K562 (cell line): ENCODE measurements at regions not wholly inside any gene's neighbourhood (a gene's known extent, or its start where the extent isn't known, plus 50 kb on each side); places are given as distances from the start of the nearest gene placed in this dataset.

ENCODE experiments used
- ATAC-seq: fragments of 200-7000 bp; cut with Tn5 transposase; 3 replicates; pipeline ENCODE4 v1.9.1; 2020; ENCODE audit warnings: moderate library complexity
- BruUV-seq: library from RNA; stranded (reverse); fragments of 400-500 nt; replicated peaks from 2 replicates; lab custom pipeline; 2021; lab: Mats Ljungman, UMichigan
- CTCF ChIA-PET: fragments of 300-600 bp; formaldehyde crosslinking; extraction: SDS; loops from one replicate; lab custom pipeline; 2021; ENCODE audit warnings: low intra/inter-chr PET ratio; lab: Yijun Ruan, JAX
- POLR2A ChIA-PET: fragments of 300-600, 350-650 bp; sonication (Branson Sonifier 250); formaldehyde crosslinking; extraction: SDS; loops from one replicate; lab custom pipeline; 2021; ENCODE audit warnings: antibody characterized with exemption, inconsistent platforms; lab: Yijun Ruan, JAX
- DNase-seq, 4 experiments: peaks; one replicate each; pipeline versions ENCODE4 v3.0.0 to v3.0.0-alpha.2; 2011 to 2018; ENCODE audit warnings: low spot score in 3 of 4, mixed read lengths in 3 of 4; ENCODE audit errors: extremely low read depth in 1 of 4
- FAIRE-seq: peaks from 2 replicates; lab custom pipeline; 2011; peaks lifted over from hg19 to GRCh38; lab: Jason Lieb, UNC
- H2AFZ ChIP-seq: 2 replicates; pipeline ENCODE4 v1.6.0; 2011; ENCODE audit warnings: low read depth, low read length, control low read depth, inconsistent platforms
- H3K27ac ChIP-seq: fragments of 200-600 bp; 3 replicates; pipeline ENCODE4 v1.8.0; 2011; ENCODE audit warnings: low read depth, mild to moderate bottlenecking, control low read depth, inconsistent platforms, low read length, moderate library complexity, mixed read lengths; ENCODE audit errors: extremely low read depth
- H3K27me3 ChIP-seq, 2 experiments: fragments of 300-600 bp in 1 of 2; 2 replicates in 1 of 2; 3 replicates in 1 of 2; pipeline versions ENCODE4 v1.6.0 to v1.8.0; 2011; ENCODE audit warnings: inconsistent platforms in 2 of 2, low read length in 2 of 2, mild to moderate bottlenecking in 1 of 2, mixed read lengths in 1 of 2, moderate library complexity in 1 of 2; ENCODE audit not compliant: control insufficient read depth in 2 of 2, insufficient read depth in 2 of 2
- H3K36me3 ChIP-seq: fragments of 300-600 bp; 3 replicates; pipeline ENCODE4 v1.8.0; 2011; ENCODE audit warnings: mild to moderate bottlenecking, low read length, inconsistent platforms; ENCODE audit not compliant: control insufficient read depth, insufficient read depth
- H3K4me1 ChIP-seq, 2 experiments: fragments of 200-600 bp in 1 of 2; replicated peaks in 1 of 2; 2 replicates in 1 of 2; 3 replicates in 1 of 2; pipeline versions ENCODE4 v1.5.1 to v1.8.0; 2011; ENCODE audit warnings: inconsistent platforms in 2 of 2, low read length in 2 of 2, mild to moderate bottlenecking in 1 of 2, mixed read lengths in 1 of 2, moderate library complexity in 1 of 2; ENCODE audit not compliant: control insufficient read depth in 2 of 2, insufficient read depth in 2 of 2
- H3K4me2 ChIP-seq: 2 replicates; pipeline ENCODE4 v1.6.1; 2011; ENCODE audit warnings: low read length, control low read depth, inconsistent platforms, mixed read lengths; ENCODE audit not compliant: insufficient read depth
- H3K4me3 ChIP-seq: fragments of 200-600 bp; sonication (generic), shearing (Covaris generic); 2 replicates; pipeline ENCODE4 v1.5.1; 2016; ENCODE audit warnings: control low read depth, inconsistent platforms
- H3K79me2 ChIP-seq: fragments of 200-600 bp; 3 replicates; pipeline ENCODE4 v1.8.0; 2011; ENCODE audit warnings: low read length, inconsistent platforms; ENCODE audit not compliant: control insufficient read depth, insufficient read depth
- H3K9ac ChIP-seq, 2 experiments: 2 replicates each; pipeline versions ENCODE4 v1.6.0 to v1.6.1; 2011; ENCODE audit warnings: low read depth in 2 of 2, low read length in 2 of 2, control low read depth in 1 of 2, inconsistent platforms in 1 of 2, mild to moderate bottlenecking in 1 of 2, mixed read lengths in 1 of 2; ENCODE audit not compliant: insufficient read depth in 1 of 2
- H3K9me1 ChIP-seq: one replicate; pipeline ENCODE4 v1.6.0; 2011; ENCODE audit warnings: inconsistent platforms, mild to moderate bottlenecking, low read length, moderate library complexity; ENCODE audit not compliant: control insufficient read depth, insufficient read depth
- H3K9me3 ChIP-seq: replicated peaks from 2 replicates; pipeline ENCODE4 v1.5.1; 2011; ENCODE audit warnings: low read depth, low read length, inconsistent platforms; ENCODE audit not compliant: control insufficient read depth, insufficient read depth
- H4K20me1 ChIP-seq: replicated peaks from 2 replicates; pipeline ENCODE4 v1.6.1; 2011; ENCODE audit warnings: low read length, inconsistent platforms, mixed read lengths; ENCODE audit not compliant: control insufficient read depth, insufficient read depth
- FOXA1 ChIP-seq: fragments of 450-650 bp; IDR thresholded peaks from 2 replicates; pipeline ENCODE4 v1.6.1; 2016; ENCODE audit warnings: mild to moderate bottlenecking, borderline replicate concordance
- NFIC ChIP-seq: fragments of 450-650 bp; IDR thresholded peaks from 2 replicates; pipeline ENCODE4 v1.6.1; 2017; ENCODE audit warnings: mild to moderate bottlenecking, inconsistent platforms
- PHB ChIP-seq: fragments of 250-450 bp; sonication (Bioruptor Pico); IDR thresholded peaks from 2 replicates; pipeline ENCODE4 v1.5.0; 2021
- ZFP1 ChIP-seq: fragments of 450-650 bp; formaldehyde crosslinking; IDR thresholded peaks from 2 replicates; pipeline ENCODE4 v1.4.0; 2020; ENCODE audit warnings: mild to moderate bottlenecking, mixed read lengths
- ZNF707 ChIP-seq: fragments of 250-450 bp; sonication (Bioruptor Pico); conservative IDR thresholded peaks from 2 replicates; pipeline ENCODE4 v1.8.0; 2022; ENCODE audit warnings: inconsistent platforms, mild to moderate bottlenecking, moderate library complexity
- WGBS: fragments of 100-300 bp; shearing (Covaris generic); methylation state at CpG from one replicate; pipeline ENCODE4 v1.1.6; 2016; ENCODE audit warnings: low coverage, mixed read lengths; ENCODE audit not compliant: insufficient coverage; ENCODE audit errors: missing lambda C conversion rate; 5-methylcytosine and 5-hydroxymethylcytosine counted together
- in situ Hi-C: fragments of 300-500 bp; cut with MboI; formaldehyde crosslinking; loops from 4 replicates; pipeline ENCODE4 v1.15.0; 2018; ENCODE audit warnings: inconsistent platforms, mixed read lengths
- intact Hi-C: fragments of 100-400 bp; cut with micrococcal nuclease; formaldehyde crosslinking; loops from 2 replicates; pipeline ENCODE4 v1.14.2; 2022
- TF ChIP-seq, protein P1 (sequence below), 2 experiments: fragments of 450-650 bp; IDR thresholded peaks; 2 replicates each; pipeline ENCODE4 v1.6.1; 2018; ENCODE audit warnings: mild to moderate bottlenecking in 2 of 2, low read depth in 1 of 2; ENCODE audit not compliant: partially characterized antibody in 2 of 2
- TF ChIP-seq, protein P2 (sequence below): conservative IDR thresholded peaks from 2 replicates; pipeline ENCODE4 v1.6.1; 2011; ENCODE audit warnings: low read depth, mild to moderate bottlenecking, low read length; ENCODE audit not compliant: control insufficient read depth
- TF ChIP-seq, protein P3 (sequence below): sonication (generic); formaldehyde crosslinking; IDR thresholded peaks from 2 replicates; pipeline ENCODE4 v1.8.1; 2023; ENCODE audit warnings: mild to moderate bottlenecking, missing genetic modification reagents

DNA sequence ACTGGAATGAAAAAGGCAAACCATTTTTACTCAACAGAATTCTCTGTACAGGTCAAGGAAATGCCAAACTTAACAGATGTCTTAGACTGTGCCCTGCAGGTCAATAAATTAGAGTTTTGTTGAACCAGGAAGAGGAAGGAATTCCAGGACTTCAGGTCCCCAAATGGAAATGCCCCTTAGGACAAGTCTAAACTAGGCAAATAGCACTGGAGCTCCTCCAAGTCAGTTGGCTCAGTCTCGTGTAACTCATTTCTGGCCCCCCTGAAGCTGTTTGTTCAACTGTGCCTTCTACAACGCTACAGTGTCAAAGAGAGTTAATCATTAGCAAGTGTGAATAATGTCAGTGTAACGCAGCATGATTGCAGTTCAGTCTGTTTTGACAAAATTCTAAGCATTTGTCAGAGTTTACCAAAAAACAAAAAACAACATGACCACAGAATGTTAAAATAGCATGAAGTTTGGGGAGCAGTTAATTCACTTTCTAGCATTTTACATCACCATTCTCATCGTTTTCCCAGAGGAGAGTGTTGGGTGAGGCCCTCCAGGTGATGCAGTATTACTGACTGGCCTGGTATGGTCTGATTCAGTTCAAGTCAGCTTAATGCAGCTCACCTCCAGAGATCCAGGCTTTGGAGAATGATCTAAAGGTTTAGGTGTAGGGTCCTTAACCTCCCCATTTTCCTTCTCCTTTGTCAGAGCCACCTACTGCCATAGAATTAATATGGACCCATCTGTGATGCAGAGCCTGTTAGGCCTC is 108.1 kb downstream of the AQP4 start (continued):
- TF ChIP-seq, protein P1, sequence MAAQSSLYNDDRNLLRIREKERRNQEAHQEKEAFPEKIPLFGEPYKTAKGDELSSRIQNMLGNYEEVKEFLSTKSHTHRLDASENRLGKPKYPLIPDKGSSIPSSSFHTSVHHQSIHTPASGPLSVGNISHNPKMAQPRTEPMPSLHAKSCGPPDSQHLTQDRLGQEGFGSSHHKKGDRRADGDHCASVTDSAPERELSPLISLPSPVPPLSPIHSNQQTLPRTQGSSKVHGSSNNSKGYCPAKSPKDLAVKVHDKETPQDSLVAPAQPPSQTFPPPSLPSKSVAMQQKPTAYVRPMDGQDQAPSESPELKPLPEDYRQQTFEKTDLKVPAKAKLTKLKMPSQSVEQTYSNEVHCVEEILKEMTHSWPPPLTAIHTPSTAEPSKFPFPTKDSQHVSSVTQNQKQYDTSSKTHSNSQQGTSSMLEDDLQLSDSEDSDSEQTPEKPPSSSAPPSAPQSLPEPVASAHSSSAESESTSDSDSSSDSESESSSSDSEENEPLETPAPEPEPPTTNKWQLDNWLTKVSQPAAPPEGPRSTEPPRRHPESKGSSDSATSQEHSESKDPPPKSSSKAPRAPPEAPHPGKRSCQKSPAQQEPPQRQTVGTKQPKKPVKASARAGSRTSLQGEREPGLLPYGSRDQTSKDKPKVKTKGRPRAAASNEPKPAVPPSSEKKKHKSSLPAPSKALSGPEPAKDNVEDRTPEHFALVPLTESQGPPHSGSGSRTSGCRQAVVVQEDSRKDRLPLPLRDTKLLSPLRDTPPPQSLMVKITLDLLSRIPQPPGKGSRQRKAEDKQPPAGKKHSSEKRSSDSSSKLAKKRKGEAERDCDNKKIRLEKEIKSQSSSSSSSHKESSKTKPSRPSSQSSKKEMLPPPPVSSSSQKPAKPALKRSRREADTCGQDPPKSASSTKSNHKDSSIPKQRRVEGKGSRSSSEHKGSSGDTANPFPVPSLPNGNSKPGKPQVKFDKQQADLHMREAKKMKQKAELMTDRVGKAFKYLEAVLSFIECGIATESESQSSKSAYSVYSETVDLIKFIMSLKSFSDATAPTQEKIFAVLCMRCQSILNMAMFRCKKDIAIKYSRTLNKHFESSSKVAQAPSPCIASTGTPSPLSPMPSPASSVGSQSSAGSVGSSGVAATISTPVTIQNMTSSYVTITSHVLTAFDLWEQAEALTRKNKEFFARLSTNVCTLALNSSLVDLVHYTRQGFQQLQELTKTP (IDR thresholded peaks at IDR 0.05; ENCODE audit: low read depth in 1 of 2, partially characterized antibody in 2 of 2): no peak

DNA sequence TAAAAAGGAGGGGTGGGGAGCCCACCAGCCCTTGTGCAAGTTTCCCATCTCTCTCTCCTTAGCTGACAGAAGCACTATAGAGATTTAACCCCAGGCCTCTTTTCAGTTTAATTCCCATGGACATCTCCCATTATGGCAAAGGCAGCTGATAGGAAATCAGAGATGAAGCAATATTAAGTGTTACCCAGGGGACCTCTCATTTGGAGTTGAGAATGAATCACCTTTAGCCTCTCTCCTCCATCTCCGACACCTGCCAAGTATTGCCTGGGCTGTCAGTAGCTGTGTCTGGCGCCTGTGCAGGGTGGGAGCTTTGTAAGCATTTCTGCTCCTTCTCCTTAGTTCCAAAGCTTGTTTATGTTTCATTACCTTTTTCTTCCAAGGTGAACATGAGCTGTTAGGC is 109.0 kb downstream of the AQP4 start:
- Histone ChIP-seq H3K36me3 (no peaks in the 10 kb centered on the region), H3K9me3 (no peaks in the 10 kb centered on the region), H2AFZ (no peak overlapping the region), H4K20me1 (no peaks in the 10 kb centered on the region), H3K9ac (no peak overlapping the region), H3K79me2 (no peaks in the 10 kb centered on the region), H3K4me2 (no peak overlapping the region), H3K9me1 (no peaks in the 10 kb centered on the region), H3K27me3 (no peaks in the 10 kb centered on the region), H3K4me3 (no peak overlapping the region), H3K27ac (no peak overlapping the region), H3K4me1 (no peaks in the 10 kb centered on the region)
- no TSS peak for BruUV-seq
- no peak for DNase-seq
- ATAC-seq: no peak
- CTCF ChIA-PET: no interaction called here
- TF ChIP-seq PHB (CRISPR knock-in tag) (no peak), FOXA1 (no peak), ZNF707 (no peak), ZFP1 (CRISPR knock-in tag) (no peak), NFIC (no peak)
- TF ChIP-seq, protein P2, sequence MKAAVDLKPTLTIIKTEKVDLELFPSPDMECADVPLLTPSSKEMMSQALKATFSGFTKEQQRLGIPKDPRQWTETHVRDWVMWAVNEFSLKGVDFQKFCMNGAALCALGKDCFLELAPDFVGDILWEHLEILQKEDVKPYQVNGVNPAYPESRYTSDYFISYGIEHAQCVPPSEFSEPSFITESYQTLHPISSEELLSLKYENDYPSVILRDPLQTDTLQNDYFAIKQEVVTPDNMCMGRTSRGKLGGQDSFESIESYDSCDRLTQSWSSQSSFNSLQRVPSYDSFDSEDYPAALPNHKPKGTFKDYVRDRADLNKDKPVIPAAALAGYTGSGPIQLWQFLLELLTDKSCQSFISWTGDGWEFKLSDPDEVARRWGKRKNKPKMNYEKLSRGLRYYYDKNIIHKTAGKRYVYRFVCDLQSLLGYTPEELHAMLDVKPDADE: no peak
- TF ChIP-seq, protein P3, sequence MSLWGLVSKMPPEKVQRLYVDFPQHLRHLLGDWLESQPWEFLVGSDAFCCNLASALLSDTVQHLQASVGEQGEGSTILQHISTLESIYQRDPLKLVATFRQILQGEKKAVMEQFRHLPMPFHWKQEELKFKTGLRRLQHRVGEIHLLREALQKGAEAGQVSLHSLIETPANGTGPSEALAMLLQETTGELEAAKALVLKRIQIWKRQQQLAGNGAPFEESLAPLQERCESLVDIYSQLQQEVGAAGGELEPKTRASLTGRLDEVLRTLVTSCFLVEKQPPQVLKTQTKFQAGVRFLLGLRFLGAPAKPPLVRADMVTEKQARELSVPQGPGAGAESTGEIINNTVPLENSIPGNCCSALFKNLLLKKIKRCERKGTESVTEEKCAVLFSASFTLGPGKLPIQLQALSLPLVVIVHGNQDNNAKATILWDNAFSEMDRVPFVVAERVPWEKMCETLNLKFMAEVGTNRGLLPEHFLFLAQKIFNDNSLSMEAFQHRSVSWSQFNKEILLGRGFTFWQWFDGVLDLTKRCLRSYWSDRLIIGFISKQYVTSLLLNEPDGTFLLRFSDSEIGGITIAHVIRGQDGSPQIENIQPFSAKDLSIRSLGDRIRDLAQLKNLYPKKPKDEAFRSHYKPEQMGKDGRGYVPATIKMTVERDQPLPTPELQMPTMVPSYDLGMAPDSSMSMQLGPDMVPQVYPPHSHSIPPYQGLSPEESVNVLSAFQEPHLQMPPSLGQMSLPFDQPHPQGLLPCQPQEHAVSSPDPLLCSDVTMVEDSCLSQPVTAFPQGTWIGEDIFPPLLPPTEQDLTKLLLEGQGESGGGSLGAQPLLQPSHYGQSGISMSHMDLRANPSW (CRISPR knock-in tag): no peak
- no peak for FAIRE-seq
- intact Hi-C loops (no loop called here), in situ Hi-C loops (no loop called here)
- 3% methylated on average over 2 of the region's 2 CpGs for WGBS
- POLR2A ChIA-PET: no interaction called here
